GM23338 (cell line): ENCODE measurements at regions not wholly inside any gene's neighbourhood (a gene's known extent, or its start where the extent isn't known, plus 50 kb on each side); places are given as distances from the start of the nearest gene placed in this dataset.
"Not testable (repeated sequence)": the region's sequence is repeated elsewhere in the genome, so short reads cannot be mapped to it uniquely, and the experiment has no call there.

Experiments
- ATAC-seq: fragments of 200-7000 bp; cut with Tn5 transposase; 3 replicates; pipeline ENCODE4 v1.9.1; 2020
- DNase-seq: peaks from one replicate; pipeline ENCODE4 v3.0.0-alpha.2; 2015; ENCODE audit warnings: low spot score
- H2AFZ ChIP-seq: fragments of 200-600 bp; sonication (generic); 2 replicates; pipeline ENCODE4 v1.8.0; 2016; ENCODE audit warnings: antibody characterized with exemption, mild to moderate bottlenecking, moderate library complexity
- H3F3A ChIP-seq: fragments of 200-600 bp; sonication (generic); replicated peaks from 2 replicates; pipeline ENCODE4 v1.8.0; 2017; ENCODE audit warnings: antibody characterized with exemption, mixed run types, low read depth
- H3K27ac ChIP-seq: fragments of 200-600 bp; sonication (generic); 2 replicates; pipeline ENCODE4 v1.6.1; 2016; ENCODE audit warnings: low read depth
- H3K27me3 ChIP-seq: fragments of 200-600 bp; sonication (generic); 2 replicates; pipeline ENCODE4 v1.8.0; 2016; ENCODE audit warnings: mild to moderate bottlenecking, mixed run types, moderate library complexity; ENCODE audit not compliant: insufficient read depth
- H3K36me3 ChIP-seq: fragments of 200-600 bp; sonication (generic); 2 replicates; pipeline ENCODE4 v1.8.0; 2016; ENCODE audit warnings: mild to moderate bottlenecking; ENCODE audit not compliant: insufficient read depth
- H3K4me1 ChIP-seq: fragments of 200-600 bp; sonication (generic); 2 replicates; pipeline ENCODE4 v1.8.0; 2016; ENCODE audit warnings: mild to moderate bottlenecking, moderate library complexity; ENCODE audit not compliant: insufficient read depth
- H3K4me2 ChIP-seq: fragments of 200-600 bp; sonication (generic); 2 replicates; pipeline ENCODE4 v1.7.1; 2017; ENCODE audit warnings: mixed run types
- H3K4me3 ChIP-seq: fragments of 200-600 bp; sonication (generic); 2 replicates; pipeline ENCODE4 v1.6.1; 2016; ENCODE audit warnings: mixed run types
- H3K79me2 ChIP-seq: fragments of 200-600 bp; sonication (generic); replicated peaks from 2 replicates; pipeline ENCODE4 v1.8.0; 2017; ENCODE audit warnings: mild to moderate bottlenecking; ENCODE audit not compliant: insufficient read depth
- H3K9me2 ChIP-seq: fragments of 200-600 bp; sonication (generic); 2 replicates; pipeline ENCODE4 v1.8.0; 2017; ENCODE audit not compliant: insufficient read depth
- H4K20me1 ChIP-seq: fragments of 200-600 bp; sonication (generic); replicated peaks from 2 replicates; pipeline ENCODE4 v1.8.0; 2017; ENCODE audit warnings: mild to moderate bottlenecking; ENCODE audit not compliant: insufficient read depth
- H3K27ac Mint-ChIP-seq: 2 replicates; pipeline ENCODE4 v1.8.0; 2020; ENCODE audit warnings: inconsistent platforms, mild to moderate bottlenecking, moderate library complexity, mixed read lengths
- H3K27me3 Mint-ChIP-seq: 3 replicates; pipeline ENCODE4 v1.8.0; 2022; ENCODE audit warnings: low read depth, mild to moderate bottlenecking, moderate library complexity, mixed read lengths, inconsistent platforms; ENCODE audit not compliant: insufficient read depth, poor library complexity
- H3K36me3 Mint-ChIP-seq: 3 replicates; pipeline ENCODE4 v1.8.0; 2021; ENCODE audit warnings: low read depth, mild to moderate bottlenecking, inconsistent platforms, moderate library complexity, mixed read lengths
- H3K4me1 Mint-ChIP-seq: 3 replicates; pipeline ENCODE4 v1.8.0; 2020; ENCODE audit warnings: mild to moderate bottlenecking, inconsistent platforms, mixed read lengths
- H3K4me3 Mint-ChIP-seq: 3 replicates; pipeline ENCODE4 v1.8.0; 2021; ENCODE audit warnings: moderate library complexity, mild to moderate bottlenecking, inconsistent platforms, mixed read lengths
- H3K9me3 Mint-ChIP-seq: 3 replicates; pipeline ENCODE4 v1.8.0; 2020; ENCODE audit warnings: moderate library complexity, mild to moderate bottlenecking, inconsistent platforms, mixed read lengths
- CREB1 ChIP-seq: fragments of 250-450 bp; sonication (Bioruptor Pico); IDR thresholded peaks from 2 replicates; pipeline ENCODE4 v1.5.0; 2020; ENCODE audit warnings: low read depth, mild to moderate bottlenecking, moderate library complexity
- CTCF ChIP-seq, 2 experiments: fragments of 200-600 bp in 1 of 2; sonication (generic) in 1 of 2; conservative IDR thresholded peaks; 2 replicates each; pipeline versions ENCODE4 v1.5.1 to v1.6.1; 2016 to 2017; ENCODE audit warnings: antibody characterized with exemption in 2 of 2, low read depth in 2 of 2, mild to moderate bottlenecking in 2 of 2, moderate library complexity in 1 of 2
- EZH2 ChIP-seq: fragments of 200-600 bp; sonication (generic); IDR thresholded peaks from one replicate; pipeline ENCODE4 v1.8.0; 2017; ENCODE audit warnings: antibody characterized with exemption, mild to moderate bottlenecking, low read depth; ENCODE audit not compliant: unreplicated experiment
- EZH2phosphoT487 ChIP-seq: fragments of 200-600 bp; sonication (generic); IDR thresholded peaks from one replicate; pipeline ENCODE4 v1.8.1; 2018; ENCODE audit warnings: antibody characterized with exemption; ENCODE audit not compliant: unreplicated experiment
- JUNB ChIP-seq: IDR thresholded peaks from one replicate; pipeline ENCODE4 v1.6.1; 2016; ENCODE audit warnings: antibody characterized with exemption; ENCODE audit not compliant: unreplicated experiment
- NANOG ChIP-seq: IDR thresholded peaks from 2 replicates; pipeline ENCODE4 v1.6.1; 2016; ENCODE audit warnings: antibody characterized with exemption, borderline replicate concordance
- POLR2AphosphoS5 ChIP-seq: IDR thresholded peaks from 2 replicates; pipeline ENCODE4 v1.6.1; 2016; ENCODE audit warnings: antibody characterized with exemption, low read depth
- REST ChIP-seq: IDR thresholded peaks from one replicate; pipeline ENCODE4 v1.6.1; 2018; ENCODE audit warnings: antibody characterized with exemption; ENCODE audit not compliant: unreplicated experiment
- STAT1 ChIP-seq: IDR thresholded peaks from one replicate; pipeline ENCODE4 v1.6.1; 2016; ENCODE audit warnings: antibody characterized with exemption; ENCODE audit not compliant: unreplicated experiment

GRCh38 chrX:73940893-73941470, 88.5 kb upstream of the XIST start:
- Mint-ChIP-seq H3K27me3 (peaks cover 2% of the 10 kb centered on the region), H3K9me3 (no peaks in the 10 kb centered on the region), H3K27ac (no peak overlapping the region), H3K36me3 (peaks cover 6% of the 10 kb centered on the region; the same call in 1 of the 3 replicates), H3K4me3 (no peak overlapping the region), H3K4me1 (peaks cover 8% of the 10 kb centered on the region; the same call in 2 of the 3 replicates)
- no peak overlapping the region for H3K4me3 ChIP-seq
- no peak overlapping the region for H2AFZ ChIP-seq
- ATAC-seq (no peak), DNase-seq (no peak)
- no peak overlapping the region for H3K4me2 ChIP-seq
- H3K79me2 ChIP-seq: peaks cover 18% of the 10 kb centered on the region
- no peaks in the 10 kb centered on the region for H3K4me1 ChIP-seq
- no peaks in the 10 kb centered on the region for H3K27me3 ChIP-seq
- H3K27ac ChIP-seq: no peak overlapping the region
- no peaks in the 10 kb centered on the region for H3K9me2 ChIP-seq
- H4K20me1 ChIP-seq: no peaks in the 10 kb centered on the region
- no peak for TF ChIP-seq EZH2phosphoT487
- H3K36me3 ChIP-seq: no peaks in the 10 kb centered on the region
- no peaks in the 10 kb centered on the region for H3F3A ChIP-seq

GRCh38 chrX:73937843-73938242, 85.3 kb upstream of the XIST start:
- H3K4me1 ChIP-seq, H3K4me3 Mint-ChIP-seq, H3K27ac Mint-ChIP-seq, H4K20me1 ChIP-seq, DNase-seq, H3K4me3 ChIP-seq, H3K27me3 Mint-ChIP-seq, H3K9me3 Mint-ChIP-seq, H3K79me2 ChIP-seq, ATAC-seq, H2AFZ ChIP-seq, H3K27ac ChIP-seq, H3F3A ChIP-seq, H3K27me3 ChIP-seq, H3K9me2 ChIP-seq, H3K36me3 Mint-ChIP-seq, H3K4me2 ChIP-seq, H3K36me3 ChIP-seq, H3K4me1 Mint-ChIP-seq: not testable (repeated sequence)

GRCh38 chrX:73932522-73932921, 80.0 kb upstream of the XIST start:
- ATAC-seq (no peak), DNase-seq (no peak)
- no peaks in the 10 kb centered on the region for H3K36me3 Mint-ChIP-seq
- no peak overlapping the region for H3K27ac ChIP-seq
- H3K79me2 ChIP-seq: no peaks in the 10 kb centered on the region
- no peak overlapping the region for H3K4me3 Mint-ChIP-seq
- H2AFZ ChIP-seq: no peak overlapping the region
- no peak overlapping the region for H3K4me3 ChIP-seq
- H3K9me3 Mint-ChIP-seq: peaks cover 3% of the 10 kb centered on the region; the same call in 1 of the 3 replicates
- no peaks in the 10 kb centered on the region for H3F3A ChIP-seq
- H3K4me2 ChIP-seq: no peak overlapping the region
- H3K27me3 ChIP-seq: no peaks in the 10 kb centered on the region
- no peaks in the 10 kb centered on the region for H3K4me1 Mint-ChIP-seq
- H4K20me1 ChIP-seq: no peaks in the 10 kb centered on the region
- H3K9me2 ChIP-seq: no peaks in the 10 kb centered on the region
- peaks cover 4% of the 10 kb centered on the region for H3K27me3 Mint-ChIP-seq
- no peaks in the 10 kb centered on the region for H3K4me1 ChIP-seq
- H3K27ac Mint-ChIP-seq: no peak overlapping the region
- no peaks in the 10 kb centered on the region for H3K36me3 ChIP-seq
- TF ChIP-seq EZH2 (no peak), REST (no peak), EZH2phosphoT487 (no peak), NANOG (no peak), CTCF (conservative IDR thresholded peaks at IDR 0.05; ENCODE audit: low read depth in 2 of 2) (no peak), STAT1 (no peak), CREB1 (CRISPR knock-in tag) (no peak), JUNB (no peak), POLR2AphosphoS5 (no peak)
